Testis (tissue), 2 donors: ENCODE measurements at regions not wholly inside any gene's neighbourhood (a gene's known extent, or its start where the extent isn't known, plus 50 kb on each side); places are given as distances from the start of the nearest gene placed in this dataset.

ENCODE experiments used
- DNase-seq: peaks from one replicate; pipeline ENCODE4 v3.0.0-alpha.2; 2019
- H3K27ac ChIP-seq, 2 donors: fragments of 200-600 bp; sonication (generic); one replicate each; pipeline ENCODE4 v1.5.1; 2019
- H3K27me3 ChIP-seq: fragments of 200-600 bp; sonication (generic); one replicate; pipeline ENCODE4 v1.5.1; 2019
- H3K36me3 ChIP-seq: fragments of 200-600 bp; sonication (generic); one replicate; pipeline ENCODE4 v1.5.1; 2017; ENCODE audit warnings: low read depth; ENCODE audit errors: missing control alignments
- H3K4me1 ChIP-seq: fragments of 200-600 bp; sonication (generic); one replicate; pipeline ENCODE4 v1.5.1; 2019
- H3K4me3 ChIP-seq, 2 donors: fragments of 200-600 bp; sonication (generic); one replicate each; pipeline ENCODE4 v1.5.1; 2017 to 2019
- H3K9me3 ChIP-seq: fragments of 200-600 bp; sonication (generic); one replicate; pipeline ENCODE4 v1.5.1; 2017
- CTCF ChIP-seq, 3 experiments: fragments of 450-650 bp in 2 of 3; fragments of 200-600 bp in 1 of 3; sonication (generic) in 1 of 3; IDR thresholded peaks; one replicate each; pipeline ENCODE4 v1.5.1; 2016 to 2019; ENCODE audit warnings: antibody characterized with exemption in 3 of 3, mild to moderate bottlenecking in 2 of 3, moderate library complexity in 1 of 3
- POLR2A ChIP-seq: fragments of 450-650 bp; IDR thresholded peaks from one replicate; pipeline ENCODE4 v1.6.1; 2017; ENCODE audit warnings: antibody characterized with exemption, mild to moderate bottlenecking, moderate library complexity
- WGBS, 2 donors: methylation state at CpG; one replicate each; pipeline ENCODE4 v1.1.5; 2018; 5-methylcytosine and 5-hydroxymethylcytosine counted together
- intact Hi-C: fragments of 100-400 bp; cut with DNase I; formaldehyde crosslinking; loops from one replicate; pipeline ENCODE4 v1.15.1; 2023; ENCODE audit warnings: low total_unique reads

- Histone ChIP-seq H3K36me3 (no peaks in the 10 kb centered on the region), H3K27me3 (no peaks in the 10 kb centered on the region), H3K4me1 (no peaks in the 10 kb centered on the region), H3K4me3 (no peak overlapping the region), H3K27ac (no peak overlapping the region), H3K9me3 (no peaks in the 10 kb centered on the region)
- intact Hi-C loops: no loop called here
- DNase-seq: no peak
- 80 to 85% methylated on average over 4 of the region's 4 CpGs for WGBS, 2 donors
- no peak for TF ChIP-seq CTCF (IDR thresholded peaks at IDR 0.05)
- TF ChIP-seq POLR2A: no peak
Observed at GRCh38 chr15:26156051-26156450, 292.9 kb upstream of the ATP10A start.

DNA sequence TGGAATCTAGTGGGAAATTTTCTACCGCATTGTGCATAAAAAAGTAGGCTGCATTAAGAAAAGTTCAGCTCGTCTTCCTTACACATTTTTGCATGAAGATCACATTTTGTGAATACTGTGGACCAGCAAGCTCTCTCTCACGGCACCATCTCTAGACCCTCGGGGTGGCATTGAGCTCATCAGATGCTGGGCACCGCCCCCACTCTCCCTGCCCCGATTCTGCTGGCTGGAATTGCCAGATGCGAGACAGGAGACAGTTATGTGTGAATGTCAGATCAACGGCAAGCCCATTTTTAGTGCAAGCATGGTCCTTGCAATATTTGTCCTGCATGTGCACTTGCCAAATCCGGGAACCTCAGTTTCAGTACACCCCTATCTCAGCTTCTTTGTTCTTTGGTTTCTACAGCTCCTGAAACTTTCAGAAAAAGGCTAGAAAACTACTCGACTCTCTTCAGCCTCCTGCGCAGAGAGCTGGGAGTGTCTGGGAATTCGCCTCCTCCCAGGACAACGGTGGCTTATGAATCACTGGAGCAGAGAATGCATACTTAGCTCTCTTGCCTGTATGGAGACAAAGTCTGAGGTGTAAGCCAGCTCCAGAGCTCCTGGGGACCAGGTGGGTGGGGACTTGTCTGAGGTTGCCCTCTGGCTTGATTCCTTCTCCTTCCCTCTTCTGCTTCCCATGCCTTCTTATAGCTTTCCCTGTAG is 285.2 kb upstream of the ATP10A start:
- H3K27me3 ChIP-seq: no peaks in the 10 kb centered on the region
- TF ChIP-seq POLR2A (no peak), CTCF (IDR thresholded peaks at IDR 0.05) (no peak)
- H3K9me3 ChIP-seq: no peaks in the 10 kb centered on the region
- intact Hi-C loops: no loop called here
- WGBS, 2 donors: 57 to 71% methylated on average over 12 to 13 of the region's 13 CpGs
- H3K4me1 ChIP-seq: no peaks in the 10 kb centered on the region
- DNase-seq: no peak
- H3K36me3 ChIP-seq: no peaks in the 10 kb centered on the region
- no peak overlapping the region for H3K4me3 ChIP-seq
- no peak overlapping the region for H3K27ac ChIP-seq

DNA sequence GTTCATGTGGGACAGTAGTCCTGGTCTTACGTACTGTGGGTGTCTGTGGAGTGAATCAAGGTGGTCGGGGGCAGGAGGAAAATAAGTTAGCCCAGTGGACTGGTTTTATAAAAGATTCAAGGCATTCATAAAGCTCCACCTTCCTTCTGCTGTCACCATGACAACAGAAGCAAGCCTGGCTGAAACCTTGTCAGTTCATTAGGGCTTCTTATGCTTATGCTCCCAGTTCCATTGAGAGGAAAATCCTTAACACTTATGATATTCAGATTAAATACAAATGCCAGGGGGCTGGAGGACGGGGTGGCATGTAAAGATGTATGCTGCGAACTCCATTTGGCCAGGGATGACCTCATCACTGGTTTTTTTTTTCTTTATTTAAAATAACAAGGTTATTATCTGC is 283.1 kb upstream of the ATP10A start:
- TF ChIP-seq POLR2A (no peak), CTCF (IDR thresholded peaks at IDR 0.05) (no peak)
- H3K27ac ChIP-seq: no peak overlapping the region
- H3K4me3 ChIP-seq: no peak overlapping the region
- no peaks in the 10 kb centered on the region for H3K36me3 ChIP-seq
- no peaks in the 10 kb centered on the region for H3K27me3 ChIP-seq
- DNase-seq: no peak
- 80 to 86% methylated on average over 4 of the region's 4 CpGs for WGBS, 2 donors
- no peaks in the 10 kb centered on the region for H3K4me1 ChIP-seq
- intact Hi-C loops: no loop called here
- no peaks in the 10 kb centered on the region for H3K9me3 ChIP-seq

- no peaks in the 10 kb centered on the region for H3K27me3 ChIP-seq
Observed at GRCh38 chr15:26145796-26146195, 282.7 kb upstream of the ATP10A start.

More at GRCh38 chr15:26145796-26146195, 282.7 kb upstream of the ATP10A start:
- intact Hi-C loops: no loop called here
- TF ChIP-seq CTCF (IDR thresholded peaks at IDR 0.05) (no peak), POLR2A (no peak)
- 80 to 86% methylated on average over 2 of the region's 2 CpGs for WGBS, 2 donors
- Histone ChIP-seq H3K36me3 (no peaks in the 10 kb centered on the region), H3K4me1 (no peaks in the 10 kb centered on the region), H3K27ac (no peak overlapping the region), H3K9me3 (no peaks in the 10 kb centered on the region), H3K4me3 (no peak overlapping the region)
- no peak for DNase-seq
